Neural cell (in vitro differentiated cells): ENCODE measurements at regions not wholly inside any gene's neighbourhood (a gene's known extent, or its start where the extent isn't known, plus 50 kb on each side); places are given as distances from the start of the nearest gene placed in this dataset.

Experiments used
- RAD21 ChIP-seq: fragments of 450-650 bp; conservative IDR thresholded peaks from 2 replicates; pipeline ENCODE4 v1.6.1; 2014; ENCODE audit warnings: antibody characterized with exemption, mild to moderate bottlenecking, moderate library complexity
- TF ChIP-seq, protein P1 (sequence below): fragments of 450-650 bp; IDR thresholded peaks from 2 replicates; pipeline ENCODE4 v1.5.1; 2014; ENCODE audit warnings: antibody characterized with exemption, mild to moderate bottlenecking, moderate library complexity; ENCODE audit not compliant: poor library complexity, severe bottlenecking

DNA sequence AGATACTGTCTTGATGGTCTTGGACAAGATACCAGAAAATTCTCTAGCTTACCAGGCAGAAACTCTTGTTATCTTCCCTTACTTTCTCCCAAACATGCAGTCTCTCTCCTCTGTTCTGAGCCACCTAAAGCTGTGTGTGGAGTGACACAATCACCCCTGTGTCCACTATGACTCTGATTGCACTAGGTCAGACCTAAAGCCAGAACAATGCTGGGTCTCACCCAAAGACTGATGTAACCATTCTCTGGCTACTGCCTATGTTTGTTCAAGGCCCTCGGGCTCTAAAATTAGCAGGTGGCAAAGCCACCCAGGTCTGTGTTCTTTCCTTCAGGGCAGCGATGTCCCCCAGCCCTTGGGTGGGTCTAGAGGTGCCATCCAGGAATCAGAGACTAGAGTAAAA lies 200.5 kb downstream of the KCNA4 start:
- TF ChIP-seq, protein P1, sequence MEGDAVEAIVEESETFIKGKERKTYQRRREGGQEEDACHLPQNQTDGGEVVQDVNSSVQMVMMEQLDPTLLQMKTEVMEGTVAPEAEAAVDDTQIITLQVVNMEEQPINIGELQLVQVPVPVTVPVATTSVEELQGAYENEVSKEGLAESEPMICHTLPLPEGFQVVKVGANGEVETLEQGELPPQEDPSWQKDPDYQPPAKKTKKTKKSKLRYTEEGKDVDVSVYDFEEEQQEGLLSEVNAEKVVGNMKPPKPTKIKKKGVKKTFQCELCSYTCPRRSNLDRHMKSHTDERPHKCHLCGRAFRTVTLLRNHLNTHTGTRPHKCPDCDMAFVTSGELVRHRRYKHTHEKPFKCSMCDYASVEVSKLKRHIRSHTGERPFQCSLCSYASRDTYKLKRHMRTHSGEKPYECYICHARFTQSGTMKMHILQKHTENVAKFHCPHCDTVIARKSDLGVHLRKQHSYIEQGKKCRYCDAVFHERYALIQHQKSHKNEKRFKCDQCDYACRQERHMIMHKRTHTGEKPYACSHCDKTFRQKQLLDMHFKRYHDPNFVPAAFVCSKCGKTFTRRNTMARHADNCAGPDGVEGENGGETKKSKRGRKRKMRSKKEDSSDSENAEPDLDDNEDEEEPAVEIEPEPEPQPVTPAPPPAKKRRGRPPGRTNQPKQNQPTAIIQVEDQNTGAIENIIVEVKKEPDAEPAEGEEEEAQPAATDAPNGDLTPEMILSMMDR, result no peak
- TF ChIP-seq RAD21, result no peak
